ENCODE measurements at regions not wholly inside any gene's neighbourhood (a gene's known extent, or its start where the extent isn't known, plus 50 kb on each side); places are given as distances from the start of the nearest gene placed in this dataset.

DNA sequence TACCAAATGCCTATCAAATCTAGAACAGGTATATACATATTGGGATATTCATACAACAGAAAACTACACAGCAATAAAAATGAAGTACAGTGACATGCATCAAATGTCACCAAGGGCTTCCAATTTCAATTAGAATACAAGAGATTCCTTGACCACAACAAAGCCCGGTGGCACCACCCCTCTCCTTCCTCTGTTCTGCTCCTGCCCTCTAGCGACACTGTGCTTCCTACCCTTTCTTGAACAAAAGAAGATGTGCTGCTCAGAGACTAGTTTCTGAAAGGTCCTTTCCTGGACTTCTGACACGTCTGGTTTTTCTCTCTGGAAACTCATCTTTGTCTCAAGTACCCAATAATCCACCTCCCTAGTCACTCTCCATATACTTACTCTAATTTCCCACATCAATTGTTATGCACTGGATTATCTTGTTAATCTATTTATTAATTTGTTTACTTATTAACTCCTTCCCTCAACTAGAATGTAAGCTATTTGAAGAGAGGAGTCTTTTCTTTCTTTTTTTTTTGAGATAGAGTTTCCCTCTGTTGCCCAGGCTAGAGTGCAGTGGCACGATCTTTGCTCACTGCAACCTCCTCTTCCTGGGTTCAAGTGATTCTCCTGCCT, 70.4 kb upstream of the CTSV start:
- TF ChIP-seq, protein P1, sequence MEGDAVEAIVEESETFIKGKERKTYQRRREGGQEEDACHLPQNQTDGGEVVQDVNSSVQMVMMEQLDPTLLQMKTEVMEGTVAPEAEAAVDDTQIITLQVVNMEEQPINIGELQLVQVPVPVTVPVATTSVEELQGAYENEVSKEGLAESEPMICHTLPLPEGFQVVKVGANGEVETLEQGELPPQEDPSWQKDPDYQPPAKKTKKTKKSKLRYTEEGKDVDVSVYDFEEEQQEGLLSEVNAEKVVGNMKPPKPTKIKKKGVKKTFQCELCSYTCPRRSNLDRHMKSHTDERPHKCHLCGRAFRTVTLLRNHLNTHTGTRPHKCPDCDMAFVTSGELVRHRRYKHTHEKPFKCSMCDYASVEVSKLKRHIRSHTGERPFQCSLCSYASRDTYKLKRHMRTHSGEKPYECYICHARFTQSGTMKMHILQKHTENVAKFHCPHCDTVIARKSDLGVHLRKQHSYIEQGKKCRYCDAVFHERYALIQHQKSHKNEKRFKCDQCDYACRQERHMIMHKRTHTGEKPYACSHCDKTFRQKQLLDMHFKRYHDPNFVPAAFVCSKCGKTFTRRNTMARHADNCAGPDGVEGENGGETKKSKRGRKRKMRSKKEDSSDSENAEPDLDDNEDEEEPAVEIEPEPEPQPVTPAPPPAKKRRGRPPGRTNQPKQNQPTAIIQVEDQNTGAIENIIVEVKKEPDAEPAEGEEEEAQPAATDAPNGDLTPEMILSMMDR (IDR thresholded peaks at IDR 0.05): peak in 4 of 5 experiments; percentile 32 to 50 (median 47)
- TF ChIP-seq EP300 (IDR thresholded peaks at IDR 0.05; ENCODE audit: low read depth) (no peak), POLR2AphosphoS5 (IDR thresholded peaks at IDR 0.05) (no peak), POLR2A (IDR thresholded peaks at IDR 0.05) (no peak)

All from transverse colon (tissue), 4 donors.